NCI-H128 (cell line): ENCODE measurements at regions not wholly inside any gene's neighbourhood (a gene's known extent, or its start where the extent isn't known, plus 50 kb on each side); places are given as distances from the start of the nearest gene placed in this dataset.

Experiments used
- DNase-seq: peaks from one replicate; lab custom pipeline; 2025; ENCODE audit not compliant: unreplicated experiment; lab: John Stamatoyannopoulos, UW

DNA sequence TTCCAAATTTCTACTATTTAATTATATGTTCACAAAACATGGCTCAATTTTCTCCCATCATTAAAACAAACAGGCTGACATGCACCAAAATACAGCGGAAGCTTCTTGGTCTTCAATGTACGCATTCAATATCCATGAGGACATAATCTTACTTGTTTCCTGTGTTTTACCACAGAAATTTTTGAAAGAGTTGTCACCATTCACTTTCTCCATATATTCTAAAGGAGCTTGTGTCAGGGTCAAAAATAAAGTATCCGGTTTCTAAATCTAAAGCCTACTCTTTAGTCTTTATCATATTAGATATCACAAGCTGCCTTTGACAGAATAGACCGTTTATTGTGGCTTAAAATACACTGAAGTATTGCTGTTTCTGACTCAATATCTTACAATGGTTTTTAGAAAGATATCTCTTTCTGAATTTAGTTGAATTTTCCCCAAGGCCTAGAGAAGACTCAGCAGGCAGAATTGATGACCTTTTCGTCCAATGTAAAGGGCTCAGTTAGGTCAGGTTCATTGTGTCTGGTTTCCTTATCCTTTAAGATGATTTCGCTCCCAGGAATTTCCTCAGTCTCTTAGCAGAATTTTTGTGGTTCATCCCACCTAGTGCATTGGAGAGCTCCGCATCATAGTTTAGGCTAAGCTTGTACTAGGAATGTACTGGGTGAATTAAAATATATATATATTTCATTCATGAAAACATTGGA is 717.2 kb downstream of the NCAM2 start:
- no peak for DNase-seq

GRCh38 chr21:21722731-21723130 is 724.5 kb downstream of the NCAM2 start:
- no peak for DNase-seq

GRCh38 chr21:21730512-21730911 is 732.3 kb downstream of the NCAM2 start:
- no peak for DNase-seq

- DNase-seq: no peak
Observed at GRCh38 chr21:21731626-21732025, 733.4 kb downstream of the NCAM2 start.

GRCh38 chr21:21734088-21734487 is 735.9 kb downstream of the NCAM2 start:
- no peak for DNase-seq

GRCh38 chr21:21737186-21737585 is 739.0 kb downstream of the NCAM2 start:
- DNase-seq: no peak

DNA sequence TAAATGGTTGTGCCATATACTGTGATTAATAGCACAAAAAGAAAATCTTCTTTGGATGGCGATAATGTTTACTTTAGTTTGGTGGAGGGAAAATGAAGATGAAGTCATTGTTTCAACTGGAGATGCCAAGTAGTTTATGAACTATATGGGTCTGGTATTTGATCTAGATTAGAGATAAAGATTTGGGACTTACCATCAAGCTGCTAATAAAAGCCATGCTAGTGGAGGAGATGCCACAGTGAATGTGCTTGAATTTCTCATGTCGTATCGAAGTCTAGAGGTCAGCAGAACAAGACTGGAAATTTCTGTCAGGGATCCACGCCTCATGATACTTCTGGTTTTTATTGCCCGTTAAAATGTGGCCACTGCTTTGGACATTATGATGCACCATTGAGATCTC is 742.0 kb downstream of the NCAM2 start:
- no peak for DNase-seq

DNA sequence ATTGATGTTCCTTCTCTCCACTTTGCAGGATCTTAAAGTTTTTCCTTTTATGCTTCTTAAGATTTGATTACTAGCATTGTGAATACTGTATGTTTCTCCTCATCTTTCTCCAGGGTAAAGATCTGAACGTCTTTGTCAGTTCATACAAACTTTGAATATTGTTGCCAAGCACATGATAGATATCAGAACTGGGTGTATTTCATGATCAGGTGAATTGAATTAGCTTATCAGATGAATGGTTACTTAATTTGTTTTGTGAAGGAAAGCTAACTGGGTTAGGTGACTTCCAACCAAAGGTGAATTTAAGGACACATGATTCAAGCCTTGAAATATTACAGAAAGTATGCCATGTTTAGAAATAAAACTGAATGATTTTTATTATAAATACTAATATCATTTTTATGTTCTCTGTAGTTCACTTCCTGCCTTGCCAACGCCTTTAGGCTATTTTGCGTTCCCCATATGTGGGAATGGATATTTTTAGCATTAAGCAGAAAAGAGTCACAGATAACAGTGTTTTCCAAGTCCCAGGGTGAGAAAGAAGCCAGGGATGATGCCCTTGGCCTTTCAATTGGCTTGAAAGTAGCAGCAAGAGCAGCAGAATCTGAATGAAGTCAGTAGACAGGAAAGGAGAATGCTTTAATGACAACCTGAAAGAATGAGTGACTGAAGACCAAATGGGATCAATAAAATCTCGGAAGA is 752.1 kb downstream of the NCAM2 start:
- no peak for DNase-seq

- DNase-seq: no peak
Observed at GRCh38 chr21:21751286-21751685, 753.1 kb downstream of the NCAM2 start.

GRCh38 chr21:21762855-21763254 is 764.6 kb downstream of the NCAM2 start:
- no peak for DNase-seq

DNA sequence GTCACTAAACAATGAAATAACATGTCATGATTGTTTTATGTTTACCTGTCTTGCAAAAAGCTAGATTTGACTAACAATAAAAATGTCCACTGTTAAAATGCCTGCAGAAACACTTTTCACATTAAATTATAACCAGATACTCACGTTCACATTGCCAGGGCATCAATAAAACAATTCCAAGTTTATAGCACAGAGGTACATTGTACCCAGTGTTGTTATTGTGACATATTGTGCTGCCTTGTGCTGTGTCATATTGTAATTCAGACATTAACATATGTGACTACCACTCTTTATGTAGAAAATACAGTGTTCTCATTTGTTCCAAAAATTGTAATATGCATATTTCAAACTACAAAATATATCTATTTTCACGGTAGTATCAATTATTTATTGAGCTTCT is 766.1 kb downstream of the NCAM2 start:
- DNase-seq: no peak

DNA sequence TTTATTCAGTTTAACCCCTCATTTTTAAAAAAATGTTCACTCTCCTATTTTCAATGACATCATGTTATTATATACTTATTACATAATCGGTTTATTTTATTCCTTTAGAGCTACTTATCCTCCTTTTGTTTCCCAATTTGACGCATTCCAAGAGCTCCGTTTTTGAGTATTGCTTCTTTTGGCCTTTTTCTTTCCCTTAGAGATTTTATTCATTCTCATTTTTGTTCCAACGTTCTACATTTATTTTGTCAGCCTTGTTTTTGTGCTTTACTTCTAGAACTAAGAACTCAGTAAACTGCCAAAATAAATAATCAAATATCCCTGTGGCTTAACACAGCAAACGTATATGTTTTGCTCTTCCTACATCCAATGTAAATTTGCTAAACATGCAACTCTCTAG is 769.1 kb downstream of the NCAM2 start:
- no peak for DNase-seq

GRCh38 chr21:21788591-21788990 is 790.4 kb downstream of the NCAM2 start:
- no peak for DNase-seq

DNA sequence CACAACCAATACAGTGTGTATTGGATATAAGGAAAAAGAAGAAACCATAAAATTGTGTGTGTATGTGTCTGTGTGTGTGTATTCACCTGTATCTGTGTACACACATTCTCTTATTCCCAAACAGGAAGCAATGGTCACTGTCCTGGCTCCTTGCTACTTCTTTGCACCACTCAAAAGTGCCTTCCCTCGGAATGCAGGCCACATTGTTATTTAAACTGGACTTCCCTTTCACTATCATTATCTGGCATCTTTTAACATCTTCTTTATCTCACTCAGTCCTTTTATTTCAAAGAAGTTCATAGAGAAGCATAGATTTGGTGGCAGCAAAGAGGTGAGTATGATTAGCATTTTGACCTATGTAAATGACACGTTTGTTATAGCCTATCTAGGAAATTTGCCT is 803.7 kb downstream of the NCAM2 start:
- DNase-seq: no peak

GRCh38 chr21:21806711-21807597 is 808.7 kb downstream of the NCAM2 start:
- no peak for DNase-seq

- no peak for DNase-seq
Observed at GRCh38 chr21:21807598-21807903, 809.3 kb downstream of the NCAM2 start.

DNA sequence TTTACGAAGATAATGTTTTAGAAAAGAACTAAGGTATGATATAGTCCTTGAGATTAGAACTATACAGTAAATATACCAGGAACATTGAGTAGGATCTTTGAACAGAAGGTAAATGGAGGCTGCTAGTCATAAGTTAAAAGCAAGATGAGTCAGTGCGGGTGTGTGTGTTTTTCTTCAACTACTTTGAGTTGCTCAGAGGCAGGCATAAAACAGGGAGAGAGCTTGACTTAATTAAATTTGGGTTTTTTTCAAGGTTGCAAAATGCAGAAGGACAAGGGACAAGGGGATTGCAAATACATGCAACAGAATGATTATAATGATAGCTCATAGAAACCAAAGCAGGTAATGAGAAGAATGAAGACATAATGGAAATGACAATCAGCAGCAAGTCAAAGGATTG is 815.1 kb downstream of the NCAM2 start:
- no peak for DNase-seq

GRCh38 chr21:21813934-21814333 is 815.7 kb downstream of the NCAM2 start:
- no peak for DNase-seq

- no peak for DNase-seq
Observed at GRCh38 chr21:21816778-21817177, 818.6 kb downstream of the NCAM2 start.

GRCh38 chr21:21818898-21819297 is 820.7 kb downstream of the NCAM2 start:
- no peak for DNase-seq

DNA sequence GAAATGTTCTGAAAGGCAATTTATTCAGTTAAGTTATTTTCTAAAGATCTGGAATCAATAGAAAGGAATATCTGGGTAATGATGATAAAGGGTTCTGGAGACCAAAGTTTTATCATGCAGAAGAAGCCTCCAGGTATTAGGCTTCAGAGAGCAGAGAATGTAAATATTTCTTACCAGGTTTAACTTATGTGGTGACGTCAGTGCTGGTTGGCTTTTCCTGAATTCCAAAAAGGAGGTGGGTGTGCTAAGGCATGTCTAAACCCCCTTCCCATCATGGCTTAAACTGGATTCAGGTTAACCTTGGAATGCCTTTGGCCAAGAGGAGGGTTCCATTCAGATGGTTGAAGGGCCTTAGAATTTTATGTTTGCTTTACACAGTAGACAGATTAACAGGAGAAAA is 829.9 kb downstream of the NCAM2 start:
- DNase-seq: no peak

- no peak for DNase-seq
Observed at GRCh38 chr21:21831036-21831435, 832.8 kb downstream of the NCAM2 start.
